ENCODE measurements at regions not wholly inside any gene's neighbourhood (a gene's known extent, or its start where the extent isn't known, plus 50 kb on each side); places are given as distances from the start of the nearest gene placed in this dataset.
"Not testable (repeated sequence)": the region's sequence is repeated elsewhere in the genome, so short reads cannot be mapped to it uniquely, and the experiment has no call there.

- no peak for TF ChIP-seq CTCF (IDR thresholded peaks at IDR 0.05; ENCODE audit: low read length, missing control alignments)
- H3K4me3 ChIP-seq (replicated peaks; ENCODE audit: low read depth, low read length): no peak overlapping the region
- peak; percentile 88 for DNase-seq (ENCODE audit: low read depth)
Observed at GRCh38 chr1:100597061-100597741, 59.3 kb downstream of the GPR88 start.

GRCh38 chr1:100597784-100598183 lies 59.8 kb downstream of the GPR88 start:
- DNase-seq (ENCODE audit: low read depth): peak; percentile 20
- no peak for TF ChIP-seq CTCF (IDR thresholded peaks at IDR 0.05; ENCODE audit: low read length, missing control alignments)
- no peak overlapping the region for H3K4me3 ChIP-seq (replicated peaks; ENCODE audit: low read depth, low read length)

GRCh38 chr1:100600377-100600776 lies 62.4 kb downstream of the GPR88 start:
- not testable (repeated sequence) for DNase-seq (ENCODE audit: low read depth)

GRCh38 chr1:100602028-100602427 lies 64.1 kb downstream of the GPR88 start:
- H3K4me3 ChIP-seq (replicated peaks; ENCODE audit: low read depth, low read length); DNase-seq (ENCODE audit: low read depth): not testable (repeated sequence)

More at GRCh38 chr1:100600377-100600776, 62.4 kb downstream of the GPR88 start:
- H3K4me3 ChIP-seq (replicated peaks; ENCODE audit: low read depth, low read length): not testable (repeated sequence)

GRCh38 chr1:100604372-100604771 lies 66.4 kb downstream of the GPR88 start:
- H3K4me3 ChIP-seq (replicated peaks; ENCODE audit: low read depth, low read length): no peak overlapping the region
- no peak for DNase-seq (ENCODE audit: low read depth)
- TF ChIP-seq CTCF (IDR thresholded peaks at IDR 0.05; ENCODE audit: low read length, missing control alignments): no peak

- DNase-seq (ENCODE audit: low read depth): peak; percentile 84
- H3K4me3 ChIP-seq (replicated peaks; ENCODE audit: low read depth, low read length): no peak overlapping the region
- TF ChIP-seq CTCF (IDR thresholded peaks at IDR 0.05; ENCODE audit: low read length, missing control alignments): peak; percentile 87
Observed at GRCh38 chr1:100606438-100606837, 68.5 kb downstream of the GPR88 start.

GRCh38 chr1:100607628-100608240 lies 69.8 kb downstream of the GPR88 start:
- no peak overlapping the region for H3K4me3 ChIP-seq (replicated peaks; ENCODE audit: low read depth, low read length)
- TF ChIP-seq CTCF (IDR thresholded peaks at IDR 0.05; ENCODE audit: low read length, missing control alignments): no peak
- no peak for DNase-seq (ENCODE audit: low read depth)

GRCh38 chr1:100609849-100610248 lies 71.9 kb downstream of the GPR88 start:
- TF ChIP-seq CTCF (IDR thresholded peaks at IDR 0.05; ENCODE audit: low read length, missing control alignments): no peak
- H3K4me3 ChIP-seq (replicated peaks; ENCODE audit: low read depth, low read length): no peak overlapping the region
- no peak for DNase-seq (ENCODE audit: low read depth)

Measured in fibroblast of pulmonary artery (primary cell).